Heart right ventricle (tissue), 16 donors: ENCODE measurements at regions not wholly inside any gene's neighbourhood (a gene's known extent, or its start where the extent isn't known, plus 50 kb on each side); places are given as distances from the start of the nearest gene placed in this dataset.

Source experiments
- ATAC-seq, 8 donors: fragments of 200-7000 bp; cut with Tn5 transposase; one replicate each; pipeline ENCODE4 v1.9.1; 2020; ENCODE audit warnings: mild to moderate bottlenecking in 8 of 8, moderate library complexity in 8 of 8, moderate number of reproducible peaks in 1 of 8
- DNase-seq, 2 donors: peaks; one replicate each; pipeline ENCODE4 v3.0.0-alpha.2; 2020
- H3K27ac ChIP-seq, 10 donors: fragments of 200-600 bp; sonication (generic) in 2 of 10; one replicate each; pipeline versions ENCODE4 v1.5.0 to v1.8.0; 2020 to 2022; ENCODE audit warnings: mild to moderate bottlenecking in 3 of 10
- H3K27me3 ChIP-seq, 7 donors: fragments of 200-600 bp; one replicate each; pipeline ENCODE4 v1.8.0; 2021 to 2022; ENCODE audit warnings: mild to moderate bottlenecking in 2 of 7
- H3K36me3 ChIP-seq, 9 donors: fragments of 200-600 bp; sonication (generic) in 1 of 9; one replicate each; pipeline versions ENCODE4 v1.5.0 to v1.8.0; 2020 to 2022; ENCODE audit warnings: mild to moderate bottlenecking in 2 of 9
- H3K4me1 ChIP-seq, 9 donors: fragments of 200-600 bp; sonication (generic) in 1 of 9; one replicate each; pipeline versions ENCODE4 v1.5.0 to v1.8.0; 2020 to 2022; ENCODE audit warnings: mild to moderate bottlenecking in 4 of 9
- H3K4me3 ChIP-seq, 10 donors: fragments of 200-600 bp; sonication (generic) in 2 of 10; one replicate each; pipeline versions ENCODE4 v1.5.0 to v1.8.0; 2020 to 2022; ENCODE audit warnings: mild to moderate bottlenecking in 7 of 10, moderate library complexity in 2 of 10
- H3K9me3 ChIP-seq, 11 donors: fragments of 200-600 bp in 10 of 11; sonication (generic) in 2 of 11; one replicate each; pipeline versions ENCODE4 v1.5.0 to v1.8.0; 2013 to 2022; ENCODE audit warnings: mild to moderate bottlenecking in 2 of 11, control low read depth in 1 of 11, moderate library complexity in 1 of 11
- CTCF ChIP-seq, 9 donors: fragments of 200-600 bp; sonication (generic) in 2 of 9; IDR thresholded peaks; one replicate each; pipeline versions ENCODE4 v1.5.0 to v1.8.0; 2021 to 2022; ENCODE audit warnings: antibody characterized with exemption in 9 of 9, mild to moderate bottlenecking in 5 of 9, moderate library complexity in 1 of 9
- WGBS, 2 donors: extraction: QIAGEN DNeasy Blood & Tissue Kit; methylation state at CpG; one replicate each; pipeline ENCODE4 v1.1.7; 2013; ENCODE audit warnings: inconsistent platforms in 1 of 2; 5-methylcytosine and 5-hydroxymethylcytosine counted together
- intact Hi-C, 10 donors: fragments of 100-400 bp; cut with DNase I; formaldehyde crosslinking; loops; one replicate each; pipeline versions ENCODE4 v1.11.1 to v1.14.2; 2022
- donor health status: Arrhythmogenic right ventricular cardiomyopathy.
- donor health status: ischemic (EF 13 %, LVEDD 7.1; RV severe dilation, severe dysfunction).
- donor health status: healthy with polysubstance abuse.
- donor health status: DM: no; HTN: yes; CAD: no.
- donor health status: DM: no; HTN: no; CAD: no.
- donor health status: ischemic (EF 25% LVEDD 6.9; RV normal size, moderate dysfunction).
- donor health status: ischemic (EF 25% LVEDD 5.7; RV mildly dilated, moderate dysfunction).
- donor health status: healthy.
- donor health status: DM: yes; HTN: yes; CAD: no.
- donor health status: Ischemic cardiomyopathy.
- donor health status: ischemic (EF 35%, LVEDD 5.7; RV mildly dilated, moderate dysfunction).
- donor health status: nonischemic (EF 11% LVEDD 7.7; RV severe dilation, severe dysfunction).
- donor health status: DM: yes; HTN: yes; CAD: no.
- donor health status: PGD.
- donor health status: ischemic (EF 29% LVEDD 5.4; RV normal size, mild dysfunction).
- donor health status: nonischemic (EF 23%, LVEDD 6.1; RV moderate dilation, normal function).

GRCh38 chr7:68689087-68689433 lies 909.2 kb upstream of the AUTS2 start:
- intact Hi-C loops: no loop called here
- ATAC-seq: no peak

GRCh38 chr7:68691261-68692216 lies 906.7 kb upstream of the AUTS2 start:
- TF ChIP-seq CTCF (IDR thresholded peaks at IDR 0.05): no peak
- Histone ChIP-seq H3K4me3 (no peak overlapping the region), H3K27me3 (peaks cover 0 to 5% (median 0%) of the 10 kb centered on the region in 7 donors), H3K4me1 (no peaks in the 10 kb centered on the region), H3K36me3 (no peaks in the 10 kb centered on the region), H3K9me3 (peaks cover 0 to 18% (median 0%) of the 10 kb centered on the region in 11 donors), H3K27ac (no peak overlapping the region)
- 77 to 78% methylated on average over 12 of the region's 12 CpGs for WGBS, 2 donors
- DNase-seq (no peak), ATAC-seq (no peak)
- intact Hi-C loops: loop anchor here in 1 of 10 donors (10.0 kb wide), 1 partner anchor 57 kb away; no protein-coding TSS in a partner anchor

More at GRCh38 chr7:68689087-68689433, 909.2 kb upstream of the AUTS2 start:
- no peak overlapping the region for H3K27ac ChIP-seq
- H3K36me3 ChIP-seq: no peaks in the 10 kb centered on the region
- WGBS, 2 donors: 90% methylated on average over 5 of the region's 5 CpGs
- TF ChIP-seq CTCF (IDR thresholded peaks at IDR 0.05): no peak
- H3K27me3 ChIP-seq: peaks cover 0 to 5% (median 0%) of the 10 kb centered on the region in 7 donors
- peaks cover 0 to 23% (median 0%) of the 10 kb centered on the region in 11 donors for H3K9me3 ChIP-seq
- DNase-seq: no peak
- no peaks in the 10 kb centered on the region for H3K4me1 ChIP-seq
- H3K4me3 ChIP-seq: no peak overlapping the region

GRCh38 chr7:68692511-68692910 lies 905.8 kb upstream of the AUTS2 start:
- ATAC-seq (no peak), DNase-seq (no peak)
- H3K36me3 ChIP-seq: no peaks in the 10 kb centered on the region
- 80 to 84% methylated on average over 4 of the region's 4 CpGs for WGBS, 2 donors
- peaks cover 0 to 18% (median 0%) of the 10 kb centered on the region in 11 donors for H3K9me3 ChIP-seq
- intact Hi-C loops: loop anchor here in 1 of 10 donors (10.0 kb wide), 1 partner anchor 58 kb away; no protein-coding TSS in a partner anchor
- no peaks in the 10 kb centered on the region for H3K4me1 ChIP-seq
- H3K27me3 ChIP-seq: peaks cover 0 to 4% (median 0%) of the 10 kb centered on the region in 7 donors
- H3K4me3 ChIP-seq: no peak overlapping the region
- no peak overlapping the region for H3K27ac ChIP-seq
- no peak for TF ChIP-seq CTCF (IDR thresholded peaks at IDR 0.05)

GRCh38 chr7:68694656-68695055 lies 903.6 kb upstream of the AUTS2 start:
- DNase-seq (no peak), ATAC-seq (no peak)
- no peak for TF ChIP-seq CTCF (IDR thresholded peaks at IDR 0.05)
- no peaks in the 10 kb centered on the region for H3K4me1 ChIP-seq
- 67 to 72% methylated on average over 1 of the region's 1 CpG for WGBS, 2 donors
- peaks cover 0 to 14% (median 0%) of the 10 kb centered on the region in 11 donors for H3K9me3 ChIP-seq
- no peaks in the 10 kb centered on the region for H3K36me3 ChIP-seq
- intact Hi-C loops: loop anchor here in 1 of 10 donors (10.0 kb wide), 1 partner anchor 60 kb away; no protein-coding TSS in a partner anchor
- no peak overlapping the region for H3K27ac ChIP-seq
- H3K27me3 ChIP-seq: peaks cover 0 to 4% (median 0%) of the 10 kb centered on the region in 7 donors
- H3K4me3 ChIP-seq: no peak overlapping the region
